ENCODE measurements at regions not wholly inside any gene's neighbourhood (a gene's known extent, or its start where the extent isn't known, plus 50 kb on each side); places are given as distances from the start of the nearest gene placed in this dataset.

- DNase-seq: no peak
- H3K4me1 ChIP-seq: no peaks in the 10 kb centered on the region
- peaks cover 31% of the 10 kb centered on the region for H3K27me3 ChIP-seq
- in situ Hi-C loops (cut with MboI; ENCODE audit: low pct_ligation_motif_present in 1 of 4, low pct_unique_long_range_greater_than_20kb in 1 of 4, low sequenced_read_pairs in 3 of 4) (no loop called here), intact Hi-C loops (cut with DNase I; ENCODE audit: low total_unique reads) (no loop called here)
- H3K9me3 ChIP-seq: no peaks in the 10 kb centered on the region
- 72 to 73% methylated on average over 4 of the region's 4 CpGs for WGBS, 2 donors (ENCODE audit: low coverage in 1 of 2)
- H3K27ac ChIP-seq: no peak overlapping the region
- no peaks in the 10 kb centered on the region for H3K36me3 ChIP-seq
- no peak overlapping the region for H3K4me3 ChIP-seq
- TF ChIP-seq EP300 (IDR thresholded peaks at IDR 0.05; ENCODE audit: low read depth) (no peak), POLR2A (IDR thresholded peaks at IDR 0.05) (no peak), POLR2AphosphoS5 (IDR thresholded peaks at IDR 0.05) (no peak), CTCF (IDR thresholded peaks at IDR 0.05) (no peak)
Observed at GRCh38 chr4:116923389-116923788, 162.0 kb downstream of the TRAM1L1 start.

- no peak for DNase-seq
- Histone ChIP-seq H3K27me3 (no peaks in the 10 kb centered on the region), H3K4me1 (no peaks in the 10 kb centered on the region), H3K27ac (no peak overlapping the region), H3K36me3 (no peaks in the 10 kb centered on the region), H3K4me3 (no peak overlapping the region), H3K9me3 (no peaks in the 10 kb centered on the region)
- in situ Hi-C loops (cut with MboI; ENCODE audit: low pct_ligation_motif_present in 1 of 4, low pct_unique_long_range_greater_than_20kb in 1 of 4, low sequenced_read_pairs in 3 of 4) (no loop called here), intact Hi-C loops (cut with DNase I; ENCODE audit: low total_unique reads) (no loop called here)
- WGBS, 2 donors (ENCODE audit: low coverage in 1 of 2): 76 to 88% methylated on average over 1 of the region's 1 CpG
- no peak for TF ChIP-seq CTCF (IDR thresholded peaks at IDR 0.05)
- TF ChIP-seq POLR2A (IDR thresholded peaks at IDR 0.05): no peak
- no peak for TF ChIP-seq POLR2AphosphoS5 (IDR thresholded peaks at IDR 0.05)
Observed at GRCh38 chr4:116913451-116913850, 171.9 kb downstream of the TRAM1L1 start.

GRCh38 chr4:116906758-116907157, 178.6 kb downstream of the TRAM1L1 start:
- Histone ChIP-seq H3K27ac (no peak overlapping the region), H3K4me3 (no peak overlapping the region), H3K36me3 (no peaks in the 10 kb centered on the region), H3K9me3 (no peaks in the 10 kb centered on the region), H3K27me3 (no peaks in the 10 kb centered on the region), H3K4me1 (no peaks in the 10 kb centered on the region)
- in situ Hi-C loops (cut with MboI; ENCODE audit: low pct_ligation_motif_present in 1 of 4, low pct_unique_long_range_greater_than_20kb in 1 of 4, low sequenced_read_pairs in 3 of 4): no loop called here
- no peak for DNase-seq
- TF ChIP-seq POLR2AphosphoS5 (IDR thresholded peaks at IDR 0.05) (no peak), POLR2A (IDR thresholded peaks at IDR 0.05) (no peak), EP300 (IDR thresholded peaks at IDR 0.05; ENCODE audit: low read depth) (no peak), CTCF (IDR thresholded peaks at IDR 0.05) (no peak)
- intact Hi-C loops (cut with DNase I; ENCODE audit: low total_unique reads): no loop called here
- WGBS, 2 donors (ENCODE audit: low coverage in 1 of 2): 33 to 72% methylated on average over 1 to 2 of the region's 2 CpGs

GRCh38 chr4:116899561-116899960, 185.8 kb downstream of the TRAM1L1 start:
- DNase-seq: no peak
- intact Hi-C loops (cut with DNase I; ENCODE audit: low total_unique reads) (no loop called here), in situ Hi-C loops (cut with MboI; ENCODE audit: low pct_ligation_motif_present in 1 of 4, low pct_unique_long_range_greater_than_20kb in 1 of 4, low sequenced_read_pairs in 3 of 4) (no loop called here)
- Histone ChIP-seq H3K27ac (no peak overlapping the region), H3K4me1 (no peaks in the 10 kb centered on the region), H3K36me3 (no peaks in the 10 kb centered on the region), H3K9me3 (no peaks in the 10 kb centered on the region), H3K4me3 (no peak overlapping the region), H3K27me3 (no peaks in the 10 kb centered on the region)
- TF ChIP-seq CTCF (IDR thresholded peaks at IDR 0.05) (no peak), POLR2A (IDR thresholded peaks at IDR 0.05) (no peak), EP300 (IDR thresholded peaks at IDR 0.05; ENCODE audit: low read depth) (no peak), POLR2AphosphoS5 (IDR thresholded peaks at IDR 0.05) (no peak)
- 82 to 100% methylated on average over 1 of the region's 1 CpG for WGBS, 2 donors (ENCODE audit: low coverage in 1 of 2)

All from transverse colon (tissue), 4 donors.